BLaER1 treated with 17β-estradiol and CSF1 and Interleukin-3, amounts not matched to agents 10 nM and 100 nM (cell line): ENCODE measurements at regions not wholly inside any gene's neighbourhood (a gene's known extent, or its start where the extent isn't known, plus 50 kb on each side); places are given as distances from the start of the nearest gene placed in this dataset.

Experiments
- H3K27ac ChIP-seq, 11 experiments: shearing (Covaris generic); formaldehyde crosslinking; 2 replicates each; pipeline ENCODE4 v1.8.1; 2022
- H3K27me3 ChIP-seq, 11 experiments: shearing (Covaris generic); formaldehyde crosslinking; 2 replicates each; pipeline ENCODE4 v1.8.1; 2022
- H3K36me3 ChIP-seq, 11 experiments: shearing (Covaris generic); formaldehyde crosslinking; 2 replicates each; pipeline ENCODE4 v1.8.1; 2022
- H3K4me1 ChIP-seq, 10 experiments: shearing (Covaris generic); formaldehyde crosslinking; 2 replicates each; pipeline ENCODE4 v1.8.1; 2022
- H3K4me2 ChIP-seq, 11 experiments: shearing (Covaris generic); formaldehyde crosslinking; 2 replicates each; pipeline ENCODE4 v1.8.1; 2022
- H3K4me3 ChIP-seq, 10 experiments: shearing (Covaris generic); formaldehyde crosslinking; 2 replicates each; pipeline ENCODE4 v1.8.1; 2022
- H3K9ac ChIP-seq, 11 experiments: shearing (Covaris generic); formaldehyde crosslinking; 2 replicates each; pipeline ENCODE4 v1.8.1; 2022
- H3K9me3 ChIP-seq, 11 experiments: shearing (Covaris generic); formaldehyde crosslinking; replicated peaks in 1 of 11; 2 replicates each; pipeline ENCODE4 v1.8.1; 2022
- H4K20me1 ChIP-seq, 11 experiments: shearing (Covaris generic); formaldehyde crosslinking; 2 replicates each; pipeline ENCODE4 v1.8.1; 2022
- Cebpa-rat ChIP-seq, 11 experiments: shearing (Covaris generic); IDR thresholded peaks; 2 replicates each; pipeline ENCODE4 v1.8.1; 2022

DNA sequence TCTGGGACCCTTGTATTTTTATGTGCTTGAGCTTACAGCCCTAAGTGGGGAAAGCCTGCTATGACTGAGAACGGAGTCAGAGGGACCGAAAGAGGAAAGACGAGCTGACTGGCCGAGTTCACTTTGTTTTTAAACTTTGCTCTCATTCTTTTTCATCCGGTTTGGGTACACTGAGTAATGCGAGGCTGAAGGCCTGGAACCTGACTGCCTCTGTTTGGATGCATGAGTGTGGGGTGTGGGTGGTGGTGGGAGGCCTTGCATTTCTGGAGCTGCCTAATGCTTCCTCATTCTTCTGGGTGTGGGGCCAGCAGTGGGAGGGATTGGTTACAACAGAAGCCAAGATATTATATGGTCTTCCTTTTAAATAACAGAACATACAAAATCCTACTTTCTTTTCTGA, 155.5 kb downstream of the BUB3 start:
- Histone ChIP-seq H3K4me2 (peak overlapping the region in 2 of 11 experiments; percentile 5 to 21; a peak in 1 of 22 replicates), H3K27ac (no peak overlapping the region)
- no peak for TF ChIP-seq Cebpa-rat (IDR thresholded peaks at IDR 0.05)

DNA sequence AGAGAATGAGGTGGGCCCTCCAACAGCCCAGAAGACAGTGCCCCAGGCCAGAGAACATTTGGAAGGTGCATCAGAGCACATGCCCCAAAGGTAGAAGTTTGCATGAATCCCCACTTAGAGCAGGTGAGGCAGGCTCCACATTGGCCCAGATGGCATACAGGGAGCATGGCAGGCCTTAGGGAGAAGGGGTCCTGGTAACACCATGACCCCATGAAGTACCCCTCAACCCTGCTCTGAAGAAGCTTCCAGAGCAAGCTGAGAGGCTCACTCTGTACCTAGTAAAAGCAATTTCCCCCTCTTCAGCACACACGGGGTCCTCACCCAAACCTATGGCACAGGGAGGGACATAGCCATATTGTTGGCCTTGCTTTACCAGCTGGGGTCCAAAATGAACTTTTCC, 162.6 kb downstream of the BUB3 start:
- Histone ChIP-seq H3K9me3 (no peaks in the 10 kb centered on the region; a peak in 2 of 22 replicates), H3K36me3 (peaks cover 0 to 6% (median 0%) of the 10 kb centered on the region in 11 experiments; a peak in 1 of 22 replicates), H3K4me3 (no peak overlapping the region), H3K27ac (no peak overlapping the region), H3K9ac (no peak overlapping the region), H3K27me3 (no peaks in the 10 kb centered on the region), H4K20me1 (no peaks in the 10 kb centered on the region), H3K4me1 (no peaks in the 10 kb centered on the region), H3K4me2 (no peak overlapping the region)
- TF ChIP-seq Cebpa-rat (IDR thresholded peaks at IDR 0.05) = no peak

More for the DNA sequence above, 155.5 kb downstream of the BUB3 start:
- H3K9ac ChIP-seq = no peak overlapping the region
- no peaks in the 10 kb centered on the region for H3K36me3 ChIP-seq
- peaks cover 0 to 4% (median 0%) of the 10 kb centered on the region in 11 experiments; a peak in 1 of 22 replicates for H3K9me3 ChIP-seq
- no peak overlapping the region for H3K4me3 ChIP-seq
- peaks cover 0 to 12% (median 0%) of the 10 kb centered on the region in 10 experiments; a peak in 2 of 20 replicates for H3K4me1 ChIP-seq
- H4K20me1 ChIP-seq = no peaks in the 10 kb centered on the region
- H3K27me3 ChIP-seq = no peaks in the 10 kb centered on the region

DNA sequence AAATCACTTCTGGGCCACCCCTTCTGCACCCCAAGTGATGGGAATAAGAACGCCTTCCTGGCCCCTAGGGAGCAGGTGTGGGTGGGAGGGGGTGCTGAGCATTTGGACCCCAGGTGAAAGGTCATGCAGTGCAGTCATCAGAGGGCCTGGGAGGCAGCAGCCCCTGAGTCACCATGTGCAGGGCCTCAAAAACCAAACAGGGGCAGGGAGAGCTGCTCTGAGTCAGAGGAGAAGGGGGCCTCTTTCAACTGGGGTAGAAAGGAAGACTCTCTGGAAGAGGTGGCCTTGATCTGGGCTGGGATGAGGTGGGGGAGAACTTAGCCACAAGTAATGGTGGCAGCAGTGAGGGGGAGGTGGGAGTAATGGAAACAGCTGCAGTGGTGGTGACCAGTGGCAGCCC, 164.3 kb downstream of the BUB3 start:
- no peak overlapping the region for H3K4me2 ChIP-seq
- no peaks in the 10 kb centered on the region; a peak in 2 of 22 replicates for H3K9me3 ChIP-seq
- peaks cover 0 to 6% (median 0%) of the 10 kb centered on the region in 11 experiments; a peak in 1 of 22 replicates for H3K36me3 ChIP-seq
- no peak for TF ChIP-seq Cebpa-rat (IDR thresholded peaks at IDR 0.05)
- no peak overlapping the region for H3K9ac ChIP-seq
- no peaks in the 10 kb centered on the region for H4K20me1 ChIP-seq
- H3K4me3 ChIP-seq = no peak overlapping the region
- H3K27me3 ChIP-seq = no peaks in the 10 kb centered on the region
- no peaks in the 10 kb centered on the region for H3K4me1 ChIP-seq
- H3K27ac ChIP-seq = no peak overlapping the region

DNA sequence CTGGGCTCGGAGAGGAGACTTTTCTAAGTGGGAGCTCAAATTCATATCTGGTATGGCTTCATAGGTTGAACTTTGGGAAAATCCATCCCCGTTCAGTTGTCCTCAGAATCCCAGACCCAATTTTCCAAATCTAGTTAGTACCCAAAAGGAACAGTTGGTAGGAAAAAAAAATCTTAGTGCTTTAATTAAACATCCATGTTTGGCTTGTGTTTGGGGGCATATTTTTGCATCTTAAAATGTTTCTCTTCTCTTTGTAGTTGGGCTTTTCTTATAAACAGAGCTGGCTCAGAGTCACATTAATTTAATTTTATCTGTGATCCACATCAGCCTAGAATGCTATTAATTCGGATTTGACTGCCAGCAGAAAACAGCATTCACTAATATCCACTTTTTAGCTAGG, 165.9 kb downstream of the BUB3 start:
- Histone ChIP-seq H3K27ac (no peak overlapping the region), H3K9me3 (peaks cover 0 to 12% (median 7%) of the 10 kb centered on the region in 11 experiments; a peak in 10 of 22 replicates), H3K27me3 (no peaks in the 10 kb centered on the region), H3K9ac (no peak overlapping the region), H3K36me3 (peaks cover 0 to 9% (median under 1%) of the 10 kb centered on the region in 11 experiments; a peak in 4 of 22 replicates), H3K4me3 (no peak overlapping the region), H4K20me1 (no peaks in the 10 kb centered on the region), H3K4me2 (no peak overlapping the region), H3K4me1 (no peaks in the 10 kb centered on the region)
- no peak for TF ChIP-seq Cebpa-rat (IDR thresholded peaks at IDR 0.05)

DNA sequence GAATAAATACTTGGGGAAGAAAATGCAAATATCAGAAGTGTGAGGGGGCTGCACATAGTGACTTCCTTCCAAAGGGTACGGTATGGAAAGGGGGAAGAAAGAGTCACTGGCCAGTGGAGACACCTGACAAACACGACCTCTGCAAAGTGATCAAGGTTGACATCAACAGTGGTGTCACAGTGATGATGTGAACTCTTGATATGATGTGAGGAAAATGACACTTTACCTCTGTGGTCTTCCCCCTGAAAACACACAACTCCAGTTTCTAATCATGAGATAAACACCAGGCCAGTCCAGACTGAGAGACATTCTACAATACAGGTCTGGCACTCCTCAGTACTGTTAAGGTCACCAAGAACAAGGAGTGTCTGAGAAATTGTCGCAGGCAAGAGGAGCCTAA, 169.7 kb downstream of the BUB3 start:
- H3K4me3 ChIP-seq = no peak overlapping the region
- no peaks in the 10 kb centered on the region for H3K27me3 ChIP-seq
- H3K4me1 ChIP-seq = peaks cover 0 to 7% (median 0%) of the 10 kb centered on the region in 10 experiments; a peak in 2 of 20 replicates
- H3K4me2 ChIP-seq = no peak overlapping the region
- no peak overlapping the region for H3K9ac ChIP-seq
- no peaks in the 10 kb centered on the region for H4K20me1 ChIP-seq
- no peak for TF ChIP-seq Cebpa-rat (IDR thresholded peaks at IDR 0.05)
- no peak overlapping the region for H3K27ac ChIP-seq
- H3K36me3 ChIP-seq = peaks cover 0 to 33% (median 9%) of the 10 kb centered on the region in 11 experiments; a peak in 6 of 22 replicates
- peaks cover 21 to 41% (median 33%) of the 10 kb centered on the region in 11 experiments for H3K9me3 ChIP-seq

DNA sequence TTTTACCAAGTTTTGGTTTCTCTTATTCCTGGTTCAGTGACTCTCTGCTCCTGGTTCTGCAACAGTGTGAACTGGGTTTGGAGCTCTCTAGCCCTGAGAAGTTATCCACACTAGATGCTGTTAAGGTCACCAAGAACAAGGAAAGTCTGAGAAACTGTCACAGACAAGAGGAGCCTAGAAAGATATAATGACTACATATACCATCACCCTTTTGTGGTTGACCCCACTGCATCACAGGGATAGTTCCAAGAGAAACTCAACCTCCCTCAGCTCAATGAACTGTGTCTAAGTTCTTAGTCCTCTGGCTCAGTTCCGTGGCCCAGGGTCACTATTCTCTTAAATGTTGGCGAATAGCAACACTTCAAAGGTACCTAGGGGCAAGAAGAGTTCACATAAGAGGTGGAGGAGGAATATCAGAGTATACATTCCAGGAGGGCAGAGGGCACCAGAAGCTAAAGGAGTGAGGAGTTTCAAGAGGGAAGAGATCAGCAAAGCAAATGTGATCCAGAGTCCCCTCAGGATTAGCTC, 171.5 kb downstream of the BUB3 start:
- Histone ChIP-seq H3K27me3 (no peaks in the 10 kb centered on the region), H3K9me3 (peaks cover 21 to 54% (median 36%) of the 10 kb centered on the region in 11 experiments), H3K9ac (no peak overlapping the region), H3K4me1 (peaks cover 0 to 7% (median 0%) of the 10 kb centered on the region in 10 experiments; a peak in 2 of 20 replicates), H3K36me3 (peaks cover 0 to 33% (median 9%) of the 10 kb centered on the region in 11 experiments; a peak in 6 of 22 replicates), H4K20me1 (no peaks in the 10 kb centered on the region), H3K27ac (no peak overlapping the region), H3K4me3 (no peak overlapping the region), H3K4me2 (no peak overlapping the region)
- TF ChIP-seq Cebpa-rat (IDR thresholded peaks at IDR 0.05) = no peak

DNA sequence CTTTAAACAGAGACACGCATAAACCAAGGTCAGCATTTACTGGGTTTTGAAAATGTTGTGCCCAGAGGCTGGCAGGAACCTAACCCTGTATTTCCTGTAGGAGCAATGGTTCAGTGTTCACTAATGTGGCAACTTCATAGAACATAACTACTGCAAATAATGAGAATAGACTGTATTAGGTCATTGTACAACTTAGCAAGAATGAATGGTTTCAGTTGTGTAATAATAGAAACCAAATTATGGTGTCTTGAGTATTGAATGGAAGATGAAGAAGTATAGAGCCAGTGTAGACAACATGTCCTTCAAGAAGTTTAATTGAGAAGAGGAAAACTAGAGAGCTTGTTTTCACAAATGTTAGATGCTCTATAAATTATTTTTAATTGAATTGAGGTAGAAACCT, 172.5 kb downstream of the BUB3 start:
- H3K36me3 ChIP-seq = peaks cover 0 to 33% (median 9%) of the 10 kb centered on the region in 11 experiments; a peak in 6 of 22 replicates
- TF ChIP-seq Cebpa-rat (IDR thresholded peaks at IDR 0.05) = no peak
- no peak overlapping the region for H3K4me2 ChIP-seq
- no peak overlapping the region for H3K27ac ChIP-seq
- H3K4me1 ChIP-seq = peaks cover 0 to 7% (median 0%) of the 10 kb centered on the region in 10 experiments; a peak in 2 of 20 replicates
- H3K9me3 ChIP-seq = peaks cover 23 to 57% (median 41%) of the 10 kb centered on the region in 11 experiments
- no peaks in the 10 kb centered on the region for H4K20me1 ChIP-seq
- H3K9ac ChIP-seq = no peak overlapping the region
- no peak overlapping the region for H3K4me3 ChIP-seq
- H3K27me3 ChIP-seq = no peaks in the 10 kb centered on the region

DNA sequence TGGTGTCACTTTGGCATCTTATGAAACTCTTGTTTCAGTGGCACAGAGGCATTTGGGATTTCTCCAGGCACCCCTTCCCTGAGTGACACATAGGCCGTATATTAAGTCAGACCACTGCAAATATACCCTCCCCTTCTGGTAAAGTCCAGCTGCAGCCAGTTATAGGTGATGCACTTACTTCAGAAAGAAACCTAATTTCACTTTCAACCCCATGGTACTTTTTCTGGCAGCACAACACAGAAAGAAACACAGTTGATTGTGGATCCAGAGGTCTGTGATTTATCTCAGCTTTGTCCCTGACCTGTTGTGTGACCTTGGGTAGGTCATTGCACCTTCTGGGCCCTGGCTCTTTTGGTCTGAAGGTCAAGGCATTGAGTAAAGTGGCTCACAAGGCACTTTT, 173.2 kb downstream of the BUB3 start:
- no peak for TF ChIP-seq Cebpa-rat (IDR thresholded peaks at IDR 0.05)
- H3K9ac ChIP-seq = no peak overlapping the region
- peaks cover 0 to 33% (median 9%) of the 10 kb centered on the region in 11 experiments; a peak in 6 of 22 replicates for H3K36me3 ChIP-seq
- no peak overlapping the region for H3K4me2 ChIP-seq
- no peak overlapping the region for H3K27ac ChIP-seq
- H3K27me3 ChIP-seq = no peaks in the 10 kb centered on the region
- H3K4me1 ChIP-seq = peaks cover 0 to 7% (median 0%) of the 10 kb centered on the region in 10 experiments; a peak in 2 of 20 replicates
- H3K9me3 ChIP-seq = peaks cover 23 to 64% (median 44%) of the 10 kb centered on the region in 11 experiments
- no peaks in the 10 kb centered on the region for H4K20me1 ChIP-seq
- no peak overlapping the region for H3K4me3 ChIP-seq

DNA sequence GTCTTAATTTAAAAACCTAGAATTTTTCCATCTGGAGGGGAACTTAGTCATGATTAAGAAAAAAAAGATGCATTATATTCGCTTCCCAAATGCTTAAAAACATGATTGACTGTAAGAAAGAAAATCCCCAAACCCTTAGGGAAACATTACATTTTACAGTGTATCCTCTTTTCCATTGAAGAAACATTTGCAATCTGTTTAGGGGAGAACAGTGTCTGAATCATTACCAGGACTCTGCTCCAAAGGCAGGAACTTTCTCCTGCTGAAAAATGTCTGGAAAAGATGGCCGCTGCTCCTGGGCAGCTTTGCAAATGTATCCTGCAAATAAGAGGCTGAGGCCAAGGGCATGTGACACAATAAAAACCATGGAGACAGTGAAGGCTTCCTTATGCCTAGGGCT, 173.7 kb downstream of the BUB3 start:
- H3K27ac ChIP-seq = no peak overlapping the region
- peaks cover 23 to 67% (median 46%) of the 10 kb centered on the region in 11 experiments for H3K9me3 ChIP-seq
- H3K9ac ChIP-seq = no peak overlapping the region
- H4K20me1 ChIP-seq = no peaks in the 10 kb centered on the region
- H3K36me3 ChIP-seq = peaks cover 0 to 33% (median 9%) of the 10 kb centered on the region in 11 experiments; a peak in 6 of 22 replicates
- no peak for TF ChIP-seq Cebpa-rat (IDR thresholded peaks at IDR 0.05)
- H3K4me2 ChIP-seq = no peak overlapping the region; a peak in 1 of 22 replicates
- no peak overlapping the region for H3K4me3 ChIP-seq
- no peaks in the 10 kb centered on the region for H3K27me3 ChIP-seq
- peaks cover 0 to 7% (median 0%) of the 10 kb centered on the region in 10 experiments; a peak in 2 of 20 replicates for H3K4me1 ChIP-seq
